ENCODE measurements at regions not wholly inside any gene's neighbourhood (a gene's known extent, or its start where the extent isn't known, plus 50 kb on each side); places are given as distances from the start of the nearest gene placed in this dataset.

- DNase-seq, result no peak
These were observed 270.3 kb upstream of the NEBL start for GRCh38 chr10:21167288-21168010.

- DNase-seq, result peak; percentile 21
These were observed 269.6 kb upstream of the NEBL start for GRCh38 chr10:21166557-21167287.

- DNase-seq, result no peak
These were observed 268.4 kb upstream of the NEBL start for GRCh38 chr10:21165489-21165888.

- DNase-seq, result no peak
These were observed 267.6 kb upstream of the NEBL start for GRCh38 chr10:21164687-21165086.

- DNase-seq, result no peak
These were observed 265.8 kb upstream of the NEBL start for GRCh38 chr10:21162948-21163347.

GRCh38 chr10:21161647-21162046 lies 264.5 kb upstream of the NEBL start:
- no peak for DNase-seq

GRCh38 chr10:21161090-21161625 lies 264.0 kb upstream of the NEBL start:
- no peak for DNase-seq

- DNase-seq, result peak; percentile 61
These were observed 263.0 kb upstream of the NEBL start for GRCh38 chr10:21160116-21160515.

- DNase-seq, result no peak
These were observed 262.6 kb upstream of the NEBL start for GRCh38 chr10:21159669-21160068.

GRCh38 chr10:21158301-21158700 lies 261.2 kb upstream of the NEBL start:
- DNase-seq, result no peak

GRCh38 chr10:21157664-21158063 lies 260.6 kb upstream of the NEBL start:
- no peak for DNase-seq

GRCh38 chr10:21150166-21150565 lies 253.1 kb upstream of the NEBL start:
- no peak for DNase-seq

GRCh38 chr10:21146436-21146789 lies 249.3 kb upstream of the NEBL start:
- no peak for DNase-seq

- no peak for DNase-seq
These were observed 248.8 kb upstream of the NEBL start for GRCh38 chr10:21145751-21146435.

- no peak for DNase-seq
These were observed 246.9 kb upstream of the NEBL start for GRCh38 chr10:21144047-21144446.

- no peak for DNase-seq
These were observed 244.9 kb upstream of the NEBL start for GRCh38 chr10:21141946-21142492.

- DNase-seq, result no peak
These were observed 241.7 kb upstream of the NEBL start for GRCh38 chr10:21138769-21139340.

GRCh38 chr10:21135023-21135931 lies 238.2 kb upstream of the NEBL start:
- DNase-seq, result no peak

- no peak for DNase-seq
These were observed 237.5 kb upstream of the NEBL start for GRCh38 chr10:21134645-21135022.

GRCh38 chr10:21130683-21131442 lies 233.8 kb upstream of the NEBL start:
- DNase-seq, result no peak

GRCh38 chr10:21130108-21130507 lies 233.0 kb upstream of the NEBL start:
- DNase-seq, result no peak
